SK-N-MC (cell line): ENCODE measurements at regions not wholly inside any gene's neighbourhood (a gene's known extent, or its start where the extent isn't known, plus 50 kb on each side); places are given as distances from the start of the nearest gene placed in this dataset.

ENCODE experiments used
- EZH2 ChIP-seq: fragments of 200-600 bp; sonication (generic); IDR thresholded peaks from one replicate; pipeline ENCODE4 v1.6.1; 2017; ENCODE audit warnings: antibody characterized with exemption
- POLR2AphosphoS5 ChIP-seq: IDR thresholded peaks from 2 replicates; pipeline ENCODE4 v1.6.1; 2012; ENCODE audit warnings: mild to moderate bottlenecking, low read depth, low read length, borderline replicate concordance

DNA sequence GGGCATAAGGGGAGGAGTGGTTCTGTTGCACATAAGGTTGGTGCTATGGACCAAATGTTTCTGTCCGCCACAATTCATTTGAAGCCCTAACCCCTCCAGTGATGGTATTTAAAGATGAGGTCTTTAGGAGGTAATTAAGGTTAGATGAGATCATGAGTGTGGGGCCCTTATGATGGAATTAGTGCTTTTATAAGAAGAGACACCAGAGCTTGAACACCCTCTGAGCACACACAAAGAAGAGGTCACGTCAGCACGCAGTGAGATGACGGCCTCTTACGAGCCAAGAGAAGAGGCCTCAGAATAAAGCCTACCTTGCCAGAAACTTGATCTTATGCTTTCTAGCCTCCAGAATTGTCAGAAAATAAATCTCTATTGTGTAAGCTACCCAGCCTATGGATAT, 386.4 kb upstream of the CYRIA start:
- TF ChIP-seq POLR2AphosphoS5 (no peak), EZH2 (no peak)
